Fibroblast of the aortic adventitia (primary cell): ENCODE measurements at regions not wholly inside any gene's neighbourhood (a gene's known extent, or its start where the extent isn't known, plus 50 kb on each side); places are given as distances from the start of the nearest gene placed in this dataset.

Experiments
- DNase-seq: peaks from one replicate; pipeline ENCODE4 v3.0.0-alpha.2; 2010; ENCODE audit warnings: low read depth
- H3K4me3 ChIP-seq: 2 replicates; pipeline ENCODE4 v1.5.1; 2011; ENCODE audit warnings: low read depth, mild to moderate bottlenecking, control low read depth, low read length, moderate library complexity
- TF ChIP-seq, protein P1 (sequence below): IDR thresholded peaks from 2 replicates; pipeline ENCODE4 v1.5.1; 2011; ENCODE audit warnings: mild to moderate bottlenecking, low read length, control low read depth, inconsistent platforms; ENCODE audit not compliant: insufficient read depth

DNA sequence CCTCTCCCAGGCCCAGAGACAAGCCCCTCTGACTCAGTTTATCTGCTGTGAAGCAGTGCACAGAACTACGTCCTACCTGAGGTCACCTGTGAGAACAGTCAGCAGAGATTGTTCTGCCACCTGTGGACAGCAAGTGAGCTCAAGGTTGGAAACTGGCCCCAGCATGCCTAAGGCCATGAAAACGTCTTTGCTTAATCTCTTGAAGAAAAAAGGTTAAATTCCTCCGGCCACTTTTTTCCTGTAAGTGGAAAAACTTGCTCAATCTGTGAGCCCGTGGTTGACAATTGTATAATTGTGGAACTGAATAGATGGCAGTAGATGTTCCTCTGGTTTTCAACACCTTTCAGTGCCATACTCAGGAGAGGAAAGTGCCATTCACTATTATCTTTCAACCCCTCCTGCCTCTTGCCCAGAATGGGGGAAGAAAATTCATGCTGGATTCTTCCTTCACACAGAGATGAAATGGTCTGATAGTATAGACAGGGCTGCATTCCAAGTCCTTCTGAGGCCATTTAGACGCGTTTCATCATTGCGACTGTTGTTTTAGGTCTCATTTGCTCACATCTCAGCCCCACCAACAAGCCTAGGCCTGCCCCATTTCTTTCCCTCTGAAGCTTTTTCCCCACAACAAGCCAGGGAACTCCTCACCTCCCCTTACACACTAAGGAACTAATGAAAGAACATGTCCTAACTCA is 292.9 kb downstream of the FZD1 start:
- H3K4me3 ChIP-seq, result no peak overlapping the region
- TF ChIP-seq, protein P1, sequence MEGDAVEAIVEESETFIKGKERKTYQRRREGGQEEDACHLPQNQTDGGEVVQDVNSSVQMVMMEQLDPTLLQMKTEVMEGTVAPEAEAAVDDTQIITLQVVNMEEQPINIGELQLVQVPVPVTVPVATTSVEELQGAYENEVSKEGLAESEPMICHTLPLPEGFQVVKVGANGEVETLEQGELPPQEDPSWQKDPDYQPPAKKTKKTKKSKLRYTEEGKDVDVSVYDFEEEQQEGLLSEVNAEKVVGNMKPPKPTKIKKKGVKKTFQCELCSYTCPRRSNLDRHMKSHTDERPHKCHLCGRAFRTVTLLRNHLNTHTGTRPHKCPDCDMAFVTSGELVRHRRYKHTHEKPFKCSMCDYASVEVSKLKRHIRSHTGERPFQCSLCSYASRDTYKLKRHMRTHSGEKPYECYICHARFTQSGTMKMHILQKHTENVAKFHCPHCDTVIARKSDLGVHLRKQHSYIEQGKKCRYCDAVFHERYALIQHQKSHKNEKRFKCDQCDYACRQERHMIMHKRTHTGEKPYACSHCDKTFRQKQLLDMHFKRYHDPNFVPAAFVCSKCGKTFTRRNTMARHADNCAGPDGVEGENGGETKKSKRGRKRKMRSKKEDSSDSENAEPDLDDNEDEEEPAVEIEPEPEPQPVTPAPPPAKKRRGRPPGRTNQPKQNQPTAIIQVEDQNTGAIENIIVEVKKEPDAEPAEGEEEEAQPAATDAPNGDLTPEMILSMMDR, result no peak
- DNase-seq, result no peak

DNA sequence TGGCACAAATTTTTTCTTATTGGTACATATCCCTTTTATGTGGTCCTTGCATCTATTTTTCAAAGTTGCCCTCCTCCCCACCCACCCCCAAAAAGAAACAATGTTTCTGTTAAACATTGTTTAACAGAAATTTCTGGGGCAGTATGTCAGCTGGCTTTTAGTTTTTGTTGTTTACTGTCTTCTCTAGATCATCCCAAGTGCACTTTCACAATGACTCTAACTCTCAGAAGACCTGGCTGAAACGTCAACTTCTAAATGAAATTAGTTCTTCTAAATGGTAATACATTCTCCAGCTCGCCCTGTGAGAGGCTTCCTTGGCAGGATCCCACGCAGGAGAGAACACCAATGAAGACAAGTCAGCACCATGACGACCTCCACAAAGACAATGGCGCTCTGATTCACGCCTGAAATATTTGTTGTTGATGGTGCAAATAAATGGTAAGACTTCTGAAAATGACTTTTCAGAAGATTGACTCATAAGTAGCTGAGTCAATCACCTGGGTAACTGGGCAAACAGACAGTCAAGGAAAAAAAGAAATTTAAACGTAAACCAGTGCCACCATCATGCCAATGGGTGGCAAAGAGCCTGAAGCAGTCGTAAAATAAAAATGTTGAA is 293.7 kb downstream of the FZD1 start:
- DNase-seq, result peak; percentile 73
- TF ChIP-seq, protein P1, result no peak
- H3K4me3 ChIP-seq, result no peak overlapping the region

DNA sequence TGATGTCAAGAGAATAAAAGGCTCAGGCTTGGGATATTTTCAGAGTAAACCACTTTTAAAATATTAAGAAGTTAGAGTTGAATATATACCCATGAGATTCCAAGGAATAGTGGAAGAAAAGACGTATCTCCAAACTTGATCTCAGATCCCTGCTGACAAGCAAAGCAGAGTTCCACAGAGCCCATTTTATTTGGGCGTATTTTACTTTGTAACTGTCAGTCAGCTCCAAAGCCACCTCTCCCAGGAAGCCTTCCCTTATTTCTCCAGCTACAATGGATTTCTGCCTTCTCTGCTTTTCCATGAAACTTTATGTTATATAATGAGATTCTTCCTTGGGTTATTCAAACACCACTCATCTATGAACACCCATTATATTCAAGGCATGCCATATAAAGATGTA is 295.7 kb downstream of the FZD1 start:
- DNase-seq, result no peak
- no peak overlapping the region for H3K4me3 ChIP-seq
- TF ChIP-seq, protein P1, result no peak

DNA sequence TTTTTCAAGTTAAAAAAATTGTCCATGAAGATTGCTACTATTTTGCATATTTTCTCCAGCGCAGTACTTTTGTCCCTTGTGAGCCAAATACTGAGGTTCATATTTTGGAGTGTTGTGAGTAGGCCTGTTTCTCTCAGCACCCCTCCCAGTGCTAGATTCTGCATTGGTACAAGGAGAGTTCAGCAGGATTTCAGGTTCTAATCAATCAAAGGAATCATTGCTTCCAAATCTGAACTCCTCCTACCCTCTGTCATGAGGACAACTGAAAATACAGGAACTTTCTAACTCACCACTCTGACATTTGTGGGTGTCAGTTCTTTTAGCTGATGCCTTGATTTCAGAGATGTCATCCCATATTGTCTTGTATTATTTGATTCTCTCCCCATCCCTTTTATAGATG is 299.9 kb downstream of the FZD1 start:
- H3K4me3 ChIP-seq, result no peak overlapping the region
- no peak for DNase-seq
- TF ChIP-seq, protein P1, result no peak

DNA sequence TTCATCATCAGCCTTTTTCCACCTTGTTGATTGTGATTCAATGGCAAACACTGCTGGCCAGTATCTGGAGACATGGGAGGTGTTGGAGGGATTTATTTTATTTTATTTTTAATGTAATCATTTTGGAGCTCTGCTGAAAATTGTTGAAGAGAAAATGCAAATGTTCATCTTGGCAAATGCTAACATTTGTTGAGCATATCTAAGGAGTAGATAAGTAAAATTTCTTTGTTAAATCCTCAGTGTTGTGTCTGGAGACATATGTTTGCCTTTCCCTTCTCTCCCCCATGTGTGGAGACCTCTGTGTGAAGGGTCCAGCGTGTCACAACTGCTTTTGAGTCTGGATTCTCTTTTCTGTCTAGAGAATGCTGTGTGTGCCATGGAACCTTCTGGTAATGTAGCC is 300.3 kb downstream of the FZD1 start:
- TF ChIP-seq, protein P1, result no peak

DNA sequence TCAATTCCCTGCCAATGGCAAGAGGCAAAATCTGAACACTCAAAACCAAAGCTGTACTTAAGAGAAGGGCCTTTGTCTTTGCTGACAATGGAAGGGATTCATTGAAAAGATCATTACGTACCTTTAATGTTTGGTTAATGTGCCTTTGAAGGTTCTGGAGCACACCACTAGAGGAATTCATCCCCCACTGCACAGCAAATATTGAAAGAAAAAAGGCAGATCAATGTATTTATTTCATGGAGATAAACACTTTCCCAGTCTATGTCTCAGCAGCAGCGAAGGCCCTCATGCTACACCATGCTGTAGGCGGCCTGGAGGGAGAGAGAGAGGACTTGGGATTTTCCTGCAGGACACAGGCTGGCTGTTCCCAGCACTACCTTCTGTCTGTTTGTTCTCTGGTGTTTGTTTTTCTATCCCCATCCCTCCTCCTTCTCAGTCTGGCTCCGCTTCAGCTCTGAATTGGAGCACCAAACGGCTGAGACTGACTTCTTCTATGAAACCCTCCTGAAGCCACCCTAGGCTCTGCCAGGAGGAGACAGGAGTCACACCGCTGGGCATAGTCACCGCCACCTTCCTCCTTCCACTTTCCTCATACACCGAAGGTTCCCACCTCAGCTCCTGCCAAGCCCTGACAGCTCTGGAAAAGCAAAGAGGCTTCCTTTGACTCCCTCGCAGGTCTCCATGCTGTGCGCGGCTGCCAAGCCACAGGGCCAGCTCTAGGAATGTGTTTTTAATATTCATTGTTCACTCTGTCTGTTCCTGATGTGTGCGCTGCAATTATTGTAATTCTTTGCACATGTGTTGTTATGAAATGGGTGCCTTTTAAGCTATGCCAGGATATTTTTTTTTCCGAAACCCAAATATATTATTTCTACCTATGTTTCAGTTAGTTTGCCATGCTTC is 301.5 kb downstream of the FZD1 start:
- peak; percentile 76 for DNase-seq
- TF ChIP-seq, protein P1, result no peak
- H3K4me3 ChIP-seq, result peak overlapping the region; percentile 15

More for the DNA sequence above, 300.3 kb downstream of the FZD1 start:
- no peak overlapping the region for H3K4me3 ChIP-seq
- no peak for DNase-seq
